ENCODE measurements at regions not wholly inside any gene's neighbourhood (a gene's known extent, or its start where the extent isn't known, plus 50 kb on each side); places are given as distances from the start of the nearest gene placed in this dataset.
A peak's percentile ranks its signal among the peaks of the same experiment; 100 is the strongest.

DNA sequence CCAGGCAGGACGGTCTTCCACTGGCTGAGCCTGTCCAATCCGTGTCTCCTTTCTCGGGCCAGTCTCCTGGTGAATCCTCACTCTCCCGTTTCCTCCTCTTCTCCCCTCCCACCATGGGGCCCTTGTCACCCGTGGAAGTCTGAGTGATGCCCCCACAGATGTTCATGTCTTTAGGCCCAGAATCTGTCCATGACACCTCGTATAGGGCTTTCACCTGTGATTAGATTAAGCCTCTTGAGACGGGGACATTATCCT is 193.5 kb downstream of the ZFP36L2 start:
- DNase-seq (ENCODE audit: low spot score) = no peak

DNA sequence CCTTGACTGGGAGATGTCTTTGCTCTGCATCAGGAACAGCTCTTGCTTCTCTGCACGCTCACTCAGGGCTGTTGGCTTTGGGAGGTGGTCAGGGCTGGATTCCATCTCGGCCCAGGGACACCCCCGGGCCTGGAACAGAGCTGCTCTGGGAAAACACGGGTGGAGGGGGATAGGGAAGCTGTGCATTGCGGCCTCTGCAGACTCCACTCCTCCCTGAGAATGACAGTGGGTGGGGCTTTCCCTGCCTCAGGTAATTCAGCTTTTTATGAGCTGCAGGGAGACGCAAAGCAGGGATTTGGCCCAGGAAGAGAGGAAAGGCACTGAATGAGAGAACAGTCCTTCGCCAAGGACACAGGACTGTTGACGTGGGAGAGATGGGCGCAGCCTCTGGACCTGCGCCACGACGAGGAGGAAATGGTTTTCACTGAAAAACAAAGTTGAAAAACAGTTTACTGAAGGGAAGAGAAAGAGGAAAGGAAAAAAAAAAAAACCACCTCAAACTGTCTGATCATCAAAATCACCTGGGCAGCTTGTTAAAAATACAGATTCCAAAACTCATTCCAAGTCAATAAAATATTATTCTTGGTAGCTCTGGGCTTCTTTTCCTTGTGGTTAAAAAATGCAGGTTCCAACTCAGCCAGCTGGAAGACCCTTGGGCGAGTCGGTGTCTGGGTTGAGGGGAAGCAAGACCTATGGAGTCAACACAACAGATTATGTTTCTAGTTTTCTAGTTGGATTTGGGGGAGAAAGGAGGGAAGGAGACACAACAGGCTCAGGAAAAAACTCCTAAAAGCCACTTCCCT is 194.0 kb downstream of the ZFP36L2 start:
- DNase-seq (ENCODE audit: low spot score) = no peak

DNA sequence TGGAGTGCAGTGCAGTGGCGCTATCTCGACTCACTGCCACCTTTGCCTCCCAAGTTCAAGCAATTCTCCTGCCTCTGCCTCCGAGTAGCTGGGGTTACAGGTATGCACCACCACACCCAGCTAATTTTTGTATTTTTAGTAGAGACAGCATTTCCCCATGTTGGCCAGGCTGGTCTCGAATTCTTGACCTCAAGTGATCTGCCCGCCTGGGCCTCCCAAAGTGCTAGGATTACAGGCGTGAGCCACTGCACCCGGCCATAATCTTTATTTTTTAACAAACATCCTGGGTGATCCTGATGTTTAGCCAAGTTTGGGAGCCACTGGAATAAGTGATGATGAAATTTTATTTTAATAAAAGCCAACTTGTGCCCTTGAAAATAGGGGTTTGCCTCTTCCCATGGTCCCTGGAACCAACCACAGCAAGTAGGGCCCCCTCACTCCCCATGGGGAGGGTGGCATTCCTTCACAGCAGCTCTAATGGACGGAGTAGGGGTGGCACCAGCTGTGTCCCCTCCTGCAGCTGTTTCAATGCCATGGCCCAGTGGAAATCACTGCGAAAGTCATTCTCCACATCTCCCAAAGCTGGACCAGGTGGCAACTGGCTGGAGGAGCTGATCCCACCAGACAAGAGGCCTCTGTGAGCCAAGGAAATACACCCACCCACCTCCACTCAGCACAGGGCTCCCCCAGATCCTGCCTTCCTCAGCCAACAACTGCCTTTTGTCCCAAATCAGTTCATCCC is 194.8 kb downstream of the ZFP36L2 start:
- DNase-seq (ENCODE audit: low spot score) = no peak

DNA sequence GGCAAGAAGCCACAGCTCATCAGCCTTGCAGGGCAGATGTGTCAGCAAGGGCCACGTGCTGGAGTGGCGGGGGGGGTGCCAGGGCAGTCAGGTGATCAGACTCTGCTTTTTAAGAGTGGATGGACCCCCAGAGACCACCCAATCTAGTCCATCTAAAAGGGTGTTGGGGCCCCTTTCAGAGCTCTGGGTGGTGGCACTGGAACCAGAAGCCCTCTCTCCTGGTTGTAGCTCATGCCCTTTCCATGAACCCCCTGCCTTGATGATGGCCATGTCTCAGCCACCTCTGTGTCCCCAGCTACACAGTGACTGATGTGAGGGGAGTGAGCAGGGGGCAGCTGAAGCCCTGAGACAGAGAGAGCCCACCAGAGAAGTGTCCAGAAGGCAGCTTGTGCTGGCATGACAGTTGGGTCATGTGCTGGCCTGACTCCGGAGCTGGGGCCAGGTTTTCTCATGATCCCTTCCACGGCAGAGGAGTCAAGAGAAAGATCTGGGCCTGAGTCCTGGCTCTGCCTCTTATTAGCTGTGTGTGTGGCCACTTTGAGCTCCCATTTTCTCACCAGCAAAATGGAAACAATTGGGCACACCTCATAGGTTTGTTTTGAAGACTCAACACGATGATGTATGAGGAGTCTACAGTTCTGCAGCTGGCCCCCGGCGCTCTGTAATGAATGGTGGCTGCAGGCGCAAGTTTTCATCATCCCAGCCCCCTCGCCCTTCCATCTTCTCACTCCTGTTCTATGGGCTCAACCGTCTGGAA is 195.7 kb downstream of the ZFP36L2 start:
- DNase-seq (ENCODE audit: low spot score) = no peak

DNA sequence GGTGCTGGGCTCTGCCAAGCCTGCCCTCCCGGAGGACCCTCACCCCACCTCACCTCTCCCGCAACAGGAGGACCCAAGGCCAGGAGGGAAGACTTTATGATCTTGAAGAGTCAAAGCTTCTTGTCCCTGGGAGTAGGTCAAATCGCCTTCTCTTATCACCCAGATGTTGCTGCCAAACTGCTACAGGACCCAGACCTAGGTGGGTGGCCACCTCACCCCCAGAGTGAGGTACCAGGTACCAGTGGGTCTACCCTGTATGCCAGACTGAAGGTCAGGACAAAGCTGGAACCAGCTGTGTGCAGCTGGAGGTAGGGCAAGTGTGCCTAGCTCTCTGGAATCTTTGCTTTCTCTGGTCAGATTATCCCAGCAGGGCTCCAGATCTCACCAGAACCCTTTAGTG is 197.2 kb downstream of the ZFP36L2 start:
- DNase-seq (ENCODE audit: low spot score) = no peak

DNA sequence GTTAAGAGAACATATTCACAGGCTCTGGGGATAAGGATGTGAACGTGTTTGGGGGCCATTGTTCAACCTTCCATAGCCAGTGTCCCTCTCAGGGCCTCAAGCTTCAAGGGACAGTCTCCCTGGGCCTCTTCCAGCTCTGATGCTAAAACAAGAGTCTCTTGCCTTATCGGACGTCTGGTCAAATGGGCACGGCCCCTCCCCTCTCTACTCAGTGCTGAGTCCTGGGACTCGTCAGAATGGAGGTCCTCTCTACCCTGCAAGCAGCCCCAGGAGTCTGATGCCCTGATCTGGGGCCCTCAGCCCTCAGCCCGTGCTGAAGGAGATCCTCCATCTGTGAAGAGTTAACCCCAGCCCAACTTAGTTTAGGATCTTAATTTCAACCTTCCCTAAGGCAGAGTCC is 198.2 kb downstream of the ZFP36L2 start:
- DNase-seq (ENCODE audit: low spot score) = no peak

DNA sequence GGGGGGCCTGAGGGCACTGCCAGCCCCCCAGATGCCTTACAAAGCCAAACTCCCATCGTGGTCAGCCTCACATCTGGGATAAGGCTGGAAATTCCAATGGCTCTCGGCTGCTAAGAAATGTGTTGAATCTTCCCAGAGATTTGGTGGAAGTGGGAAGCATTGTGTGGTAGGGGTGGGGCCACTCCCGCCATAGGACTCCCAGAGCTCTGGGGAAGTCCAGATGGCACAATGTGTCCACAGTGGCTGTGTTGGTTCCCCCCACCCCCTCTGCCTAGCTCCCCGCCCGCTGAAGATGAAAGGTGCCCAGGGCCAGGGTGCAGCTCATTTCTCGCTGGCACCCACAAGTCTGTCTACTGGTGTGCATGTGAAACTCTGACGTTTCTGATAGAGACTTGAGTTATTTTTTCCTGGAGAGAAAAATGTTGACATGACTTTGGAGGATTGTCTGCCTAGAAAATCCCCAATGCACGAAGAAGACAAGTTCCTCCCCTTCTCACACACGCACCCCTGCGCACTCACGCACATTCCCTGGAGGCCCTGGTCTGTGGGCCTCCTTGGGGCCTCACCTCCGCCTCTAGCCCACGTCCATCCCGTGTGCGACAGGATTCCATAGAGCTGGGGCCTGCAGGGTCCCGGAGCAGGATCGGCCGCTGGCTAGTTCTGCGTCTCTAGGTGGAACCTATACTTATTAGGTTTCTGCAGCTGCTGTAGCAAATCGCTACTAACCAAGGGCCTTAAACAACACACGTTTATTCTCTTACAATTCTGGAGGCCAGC is 199.1 kb downstream of the ZFP36L2 start:
- no peak for DNase-seq (ENCODE audit: low spot score)

DNA sequence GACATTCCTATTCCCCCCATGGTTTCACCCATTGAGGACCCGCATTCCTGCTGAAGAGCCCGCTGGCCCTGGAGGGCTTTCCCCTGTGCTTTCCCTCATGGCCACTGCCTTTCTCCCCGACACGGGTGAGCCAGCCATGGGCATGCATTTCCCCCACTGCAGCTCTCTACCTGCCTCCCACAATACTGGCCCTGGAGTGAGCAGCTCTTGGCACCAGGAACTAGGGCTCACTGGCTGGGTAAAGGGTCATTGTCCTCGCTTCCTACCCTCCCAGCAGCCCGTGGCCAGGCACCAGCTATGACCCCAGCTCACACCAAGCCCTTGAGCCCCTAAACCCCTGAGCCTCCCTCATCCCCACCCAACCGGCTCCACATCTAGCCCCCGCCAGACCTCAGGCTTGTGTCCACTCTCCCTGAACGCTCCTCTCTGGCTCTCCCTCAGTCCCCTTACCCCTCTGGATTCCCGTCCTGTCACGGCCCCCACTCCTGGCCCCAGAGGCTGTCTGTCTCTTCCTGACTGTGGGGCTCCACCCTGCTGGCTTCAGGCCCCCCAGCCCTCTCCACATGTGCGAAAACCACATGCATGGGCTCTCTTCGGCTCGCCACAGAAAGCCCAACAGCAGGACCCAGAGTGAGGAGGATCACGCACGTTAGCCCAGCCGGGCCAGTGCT is 199.8 kb downstream of the ZFP36L2 start:
- DNase-seq (ENCODE audit: low spot score) = no peak

DNA sequence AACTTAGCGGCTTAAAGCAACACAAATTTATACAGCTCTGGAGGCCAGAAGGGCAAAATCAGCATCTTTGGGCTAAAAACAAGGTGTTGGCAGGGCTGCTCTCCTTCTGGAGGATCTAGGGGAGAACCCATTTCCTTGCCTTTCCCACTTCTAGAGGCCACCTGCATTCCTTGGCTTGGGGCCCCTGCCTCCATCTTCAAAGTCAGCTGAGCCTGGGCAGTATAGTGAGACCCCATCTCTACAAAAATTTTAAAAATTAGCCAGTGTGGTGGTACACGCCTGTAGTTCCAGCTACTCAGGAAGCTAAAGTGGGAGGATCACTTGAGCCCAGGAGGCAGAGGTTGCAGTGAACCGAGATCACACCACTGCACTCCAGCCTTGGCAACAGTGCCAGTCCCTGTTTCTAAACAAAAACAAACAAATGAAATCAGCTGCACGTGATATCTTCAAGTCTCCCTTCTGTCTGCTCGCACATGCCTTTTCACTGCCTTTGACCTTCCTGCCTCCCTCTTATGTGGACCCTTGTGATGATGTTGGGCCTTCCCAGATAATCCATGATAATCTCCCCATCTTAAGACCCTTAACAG is 200.6 kb downstream of the ZFP36L2 start:
- no peak for DNase-seq (ENCODE audit: low spot score)

DNA sequence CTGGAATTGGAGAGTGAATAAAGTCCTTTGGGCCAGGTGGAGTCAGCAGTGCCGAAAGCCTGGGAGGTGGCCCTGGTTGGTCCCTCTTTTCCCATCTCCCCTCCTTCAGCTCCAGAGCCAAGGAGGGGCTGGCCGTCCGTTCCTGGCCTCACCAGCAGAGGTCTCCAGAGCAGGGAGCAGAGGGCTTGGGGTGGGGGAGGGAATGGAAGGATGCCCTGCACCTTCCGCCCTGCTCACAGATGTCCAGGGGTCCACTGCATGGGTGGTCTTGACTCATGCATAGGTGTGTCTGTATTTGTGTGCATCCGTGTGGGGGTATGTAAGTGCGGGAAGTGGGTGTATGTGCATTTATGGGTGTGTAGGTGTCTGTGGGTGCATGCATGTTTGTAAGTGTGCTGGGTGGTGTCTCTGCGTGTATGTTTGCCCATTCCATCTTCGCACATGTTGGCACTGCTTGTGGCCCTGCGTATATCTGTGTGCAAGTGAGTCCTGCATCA is 201.8 kb downstream of the ZFP36L2 start:
- peak; percentile 57 for DNase-seq (ENCODE audit: low spot score)

DNA sequence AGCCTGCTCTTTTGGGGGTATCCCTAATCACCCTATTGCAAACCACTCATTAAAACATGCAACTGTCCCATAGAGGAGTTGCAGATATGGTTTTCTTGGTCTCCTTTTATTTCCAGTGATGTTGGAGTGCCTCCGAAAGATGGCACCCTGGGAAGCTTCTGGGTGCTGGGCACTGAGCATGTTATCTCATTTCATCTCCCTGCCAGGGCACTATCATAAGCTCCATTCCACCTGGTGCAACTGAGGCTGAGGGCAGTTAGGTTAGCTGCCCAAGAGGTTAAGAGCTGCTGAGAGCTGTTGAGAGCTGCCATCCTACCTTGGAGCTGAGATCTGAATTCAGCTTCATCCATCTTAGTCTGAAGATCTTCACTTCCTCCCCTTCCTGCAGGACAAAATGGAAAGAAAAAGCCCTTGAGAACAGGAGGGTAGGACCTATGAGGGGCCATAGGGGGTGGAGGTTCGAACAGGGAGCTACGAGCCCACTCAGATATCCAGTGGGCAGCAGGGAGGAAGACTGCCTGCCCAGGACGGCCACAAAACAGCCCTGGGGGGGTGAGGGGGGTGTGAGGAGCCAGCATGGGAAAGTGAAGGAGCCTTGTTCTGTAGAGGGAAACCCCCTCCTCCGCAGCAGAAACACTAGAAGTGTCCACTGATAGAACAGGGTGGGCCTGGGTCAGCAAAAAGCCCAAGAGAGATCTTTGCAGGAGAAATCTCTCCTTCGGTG is 202.5 kb downstream of the ZFP36L2 start:
- no peak for DNase-seq (ENCODE audit: low spot score)

DNA sequence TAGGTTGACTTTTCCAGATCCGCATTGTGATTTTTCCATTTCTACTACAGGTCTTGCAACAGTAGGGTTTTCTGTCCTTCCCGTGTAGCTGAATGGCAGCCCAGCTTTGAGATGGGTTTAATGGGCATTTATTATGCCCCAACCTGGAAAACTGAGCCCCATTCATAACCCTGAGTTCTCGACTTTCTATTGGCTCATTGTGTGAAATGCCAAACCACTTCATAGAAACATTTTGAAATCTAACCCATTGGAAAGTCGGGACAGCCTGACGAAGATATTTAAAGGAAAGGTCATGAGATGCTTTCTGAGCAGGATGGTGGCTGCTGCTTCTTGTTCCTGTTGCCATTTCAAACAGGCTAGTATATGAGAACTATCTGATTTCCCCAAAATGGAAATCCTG is 203.5 kb downstream of the ZFP36L2 start:
- peak; percentile 69 for DNase-seq (ENCODE audit: low spot score)

DNA sequence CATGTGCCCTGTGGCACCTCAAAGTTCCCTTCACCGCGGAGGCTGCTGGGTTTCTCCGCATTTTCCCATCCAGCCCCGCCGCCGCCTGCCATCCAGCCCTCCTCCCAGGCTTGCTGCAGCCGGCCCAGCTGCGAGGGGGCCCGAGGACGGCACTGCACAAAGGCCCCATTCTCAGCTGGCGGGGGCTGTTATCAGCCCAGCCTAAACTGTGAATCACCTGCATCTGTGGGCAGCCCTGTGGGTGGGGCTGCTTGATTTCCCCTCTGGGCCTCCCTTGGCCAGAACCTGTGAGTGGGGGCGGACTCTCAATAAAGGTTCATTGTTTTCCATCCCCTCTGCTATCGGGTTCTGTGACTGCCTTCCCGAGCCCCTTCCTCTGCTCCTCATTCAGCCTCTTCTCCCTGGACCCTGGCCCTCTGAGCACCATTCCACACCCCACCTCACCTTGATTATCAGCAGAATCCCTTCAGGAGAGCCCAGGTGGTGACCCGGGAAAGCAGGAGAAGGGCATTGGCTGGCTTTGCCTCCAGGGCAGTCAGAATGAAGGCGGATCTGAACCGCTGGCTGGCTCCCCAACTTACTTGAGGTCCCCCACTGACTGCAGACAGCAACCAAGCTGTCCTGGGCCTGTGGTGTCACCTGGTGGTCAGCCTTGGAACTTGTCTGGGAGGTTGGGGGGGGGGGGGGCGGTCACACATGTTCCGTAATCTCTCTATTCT is 204.5 kb downstream of the ZFP36L2 start:
- DNase-seq (ENCODE audit: low spot score) = peak; percentile 84

DNA sequence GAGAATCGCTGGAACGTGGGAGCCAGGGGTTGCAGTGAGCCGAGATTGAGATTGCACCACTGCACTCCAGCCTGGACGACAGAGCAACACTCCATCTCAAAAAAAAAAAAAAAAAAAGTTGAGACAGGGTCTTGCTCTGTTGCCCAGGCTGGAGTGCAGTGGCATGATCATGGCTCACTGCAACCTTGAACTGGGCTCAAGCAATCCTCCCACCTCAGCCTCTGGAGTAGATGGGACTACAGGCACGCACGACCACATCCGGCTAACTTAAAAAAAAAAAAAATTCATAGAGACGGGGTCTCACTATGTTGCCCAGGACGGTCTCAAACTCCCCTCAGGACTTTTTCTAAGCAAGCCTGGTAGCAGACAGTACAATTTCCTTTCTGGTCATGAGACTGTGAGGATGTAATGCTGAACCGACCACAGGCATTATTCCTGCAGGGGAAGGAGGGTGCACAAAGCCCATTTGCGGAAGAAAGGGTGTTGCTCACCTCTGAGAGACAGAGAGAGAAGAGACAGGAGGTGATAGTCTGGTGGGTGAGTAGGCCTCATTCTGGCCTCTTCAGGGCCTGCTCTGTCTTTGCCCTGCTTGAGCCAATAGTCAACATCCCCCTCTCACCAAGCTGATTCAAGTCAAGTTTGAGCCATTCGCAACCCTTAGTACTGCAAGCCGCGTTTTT is 205.3 kb downstream of the ZFP36L2 start:
- DNase-seq (ENCODE audit: low spot score) = no peak

DNA sequence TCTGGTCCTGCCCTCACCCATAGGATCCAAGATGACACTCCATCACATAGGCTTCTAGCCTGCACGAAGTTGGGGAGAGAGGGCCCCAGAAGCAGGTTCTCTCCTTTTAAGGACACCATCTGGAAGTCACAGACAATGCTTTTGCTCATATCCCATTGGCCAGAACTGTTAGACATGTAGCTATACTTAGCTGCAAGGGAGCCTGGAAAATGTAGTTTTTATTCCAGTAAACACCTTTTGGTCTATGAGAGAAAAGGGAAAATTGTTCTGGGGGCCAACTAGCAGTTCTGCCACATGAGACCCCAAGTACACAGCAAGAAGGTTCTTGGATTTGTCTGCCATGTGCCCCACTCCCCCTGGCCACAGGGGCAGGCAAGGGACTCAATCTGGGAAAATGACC is 206.1 kb downstream of the ZFP36L2 start:
- DNase-seq (ENCODE audit: low spot score) = no peak

DNA sequence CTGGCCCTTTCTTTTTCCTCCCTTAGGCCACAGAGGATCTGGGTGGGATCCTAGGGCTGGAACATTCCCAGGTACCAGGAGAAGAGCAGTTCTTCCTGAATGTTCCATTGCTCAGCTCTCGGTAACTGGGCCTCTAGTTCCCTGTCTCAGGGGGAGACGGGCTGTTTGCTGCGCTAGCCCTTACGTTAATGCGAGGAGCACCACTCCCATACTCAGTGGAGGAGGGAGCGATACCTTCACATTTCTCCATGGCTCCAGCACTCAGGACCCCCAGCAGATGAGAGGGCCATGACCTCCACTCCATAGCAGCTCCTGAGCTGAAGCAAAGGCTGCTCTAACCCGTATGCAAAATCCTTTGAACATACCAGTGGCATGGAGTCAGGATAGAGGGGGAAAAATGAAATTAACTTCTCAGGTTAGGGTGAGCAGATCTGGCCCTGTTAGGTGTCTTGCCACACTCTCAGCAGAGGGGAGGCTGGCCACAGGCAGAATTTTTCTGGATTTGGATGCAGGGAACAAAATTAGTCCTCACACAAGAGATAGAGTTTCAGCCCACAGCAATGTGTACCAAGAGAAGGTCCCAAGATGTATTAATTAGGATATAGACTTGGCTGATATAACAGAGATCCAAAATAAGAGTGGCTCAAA is 206.7 kb downstream of the ZFP36L2 start:
- DNase-seq (ENCODE audit: low spot score) = no peak

DNA sequence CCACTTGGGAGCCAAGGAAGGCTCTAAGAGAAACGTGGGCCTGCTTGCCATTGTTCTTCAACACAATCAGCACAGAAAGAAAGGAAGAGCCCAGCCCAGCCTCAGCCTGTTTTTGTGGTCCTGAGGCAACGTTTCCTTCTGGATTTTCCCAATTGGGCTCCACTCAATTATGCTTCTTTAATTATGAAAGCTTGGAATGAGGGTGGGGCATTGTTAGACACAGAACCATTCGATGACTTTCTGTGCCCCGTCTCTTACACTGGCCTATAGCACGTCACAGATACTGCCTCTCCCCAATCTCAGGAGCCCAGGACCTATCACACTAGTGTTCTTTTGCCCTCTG is 207.4 kb downstream of the ZFP36L2 start:
- DNase-seq (ENCODE audit: low spot score) = no peak

DNA sequence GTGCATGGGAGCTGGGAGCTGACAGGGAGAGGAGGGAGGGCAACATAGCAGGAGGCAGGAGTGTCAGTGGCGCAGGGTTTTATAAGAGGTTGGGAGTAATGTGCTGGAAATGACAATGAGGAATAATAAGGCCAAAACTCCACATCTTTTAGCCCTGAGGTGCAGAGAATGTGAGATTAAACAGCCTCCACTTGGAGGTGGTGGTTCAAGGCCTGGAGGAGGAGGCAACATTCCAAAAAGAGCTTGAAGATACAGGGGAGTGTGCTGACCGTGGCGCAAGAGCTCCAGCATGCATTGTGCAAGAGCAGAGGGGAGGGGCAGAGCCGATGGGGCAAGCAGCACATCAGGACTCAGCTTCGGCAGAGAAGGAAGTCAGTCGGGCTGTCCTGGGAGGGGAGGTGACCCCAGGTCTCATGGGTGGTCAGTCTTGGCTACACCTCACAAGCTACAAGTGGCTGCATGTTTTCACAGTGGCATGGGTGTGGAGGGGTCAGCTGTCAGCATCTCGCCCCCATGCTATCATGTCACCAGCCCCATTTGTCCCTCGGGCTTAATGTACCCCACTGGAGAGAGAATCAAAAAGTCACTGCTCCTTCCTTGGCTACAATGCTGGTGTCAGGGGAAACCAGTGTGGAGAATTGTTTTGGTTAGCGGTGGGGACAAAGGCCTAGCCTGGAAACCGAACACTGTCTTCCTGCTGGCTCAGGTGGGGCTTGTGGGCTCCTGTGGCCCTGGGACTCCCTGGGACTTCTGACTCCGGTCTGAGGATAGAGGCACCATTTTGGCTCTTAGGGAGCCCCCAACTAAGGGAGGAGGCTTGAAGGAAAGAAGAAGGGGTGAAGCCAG is 208.0 kb downstream of the ZFP36L2 start:
- no peak for DNase-seq (ENCODE audit: low spot score)
